ENCODE measurements at regions not wholly inside any gene's neighbourhood (a gene's known extent, or its start where the extent isn't known, plus 50 kb on each side); places are given as distances from the start of the nearest gene placed in this dataset.

DNA sequence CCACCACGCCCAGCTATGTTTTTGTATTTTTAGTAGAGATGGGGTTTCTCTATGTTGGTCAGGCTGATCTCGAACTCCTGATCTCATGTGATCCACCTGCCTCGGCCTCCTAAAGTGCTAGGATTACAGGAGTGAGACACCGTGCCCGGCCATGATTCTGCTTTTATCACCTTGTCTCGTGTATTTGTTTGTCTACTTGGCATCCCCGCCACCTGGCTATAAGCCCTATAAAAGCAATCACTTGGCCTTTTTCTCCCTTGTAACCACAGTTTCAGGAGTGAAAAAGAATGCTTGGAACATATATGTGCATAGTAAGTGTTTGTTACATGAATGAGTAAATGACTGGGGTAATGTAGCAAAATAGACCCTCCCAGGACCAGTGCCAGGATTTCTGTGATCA, 77.5 kb upstream of the PAPOLG start:
- H3K27me3 Mint-ChIP-seq (ENCODE audit: low read depth), result peaks cover 32% of the 10 kb centered on the region
- no peak for TF ChIP-seq CTCF (IDR thresholded peaks at IDR 0.05)
- H3K27ac Mint-ChIP-seq (ENCODE audit: unreplicated experiment), result no peak overlapping the region
- no peak overlapping the region for H3K4me3 Mint-ChIP-seq (ENCODE audit: unreplicated experiment)
- no peaks in the 10 kb centered on the region for H3K4me1 Mint-ChIP-seq (ENCODE audit: low read depth)
- no peaks in the 10 kb centered on the region for H3K9me3 Mint-ChIP-seq (ENCODE audit: low read depth)
- DNase-seq (ENCODE audit: low spot score), result no peak
- peaks cover 2% of the 10 kb centered on the region for H3K36me3 Mint-ChIP-seq (ENCODE audit: low read depth)

- no peak for DNase-seq (ENCODE audit: low spot score)
- H3K4me3 Mint-ChIP-seq (ENCODE audit: unreplicated experiment), result no peak overlapping the region
- peaks cover 2% of the 10 kb centered on the region for H3K36me3 Mint-ChIP-seq (ENCODE audit: low read depth)
- TF ChIP-seq CTCF (IDR thresholded peaks at IDR 0.05), result no peak
- no peaks in the 10 kb centered on the region for H3K9me3 Mint-ChIP-seq (ENCODE audit: low read depth)
- peaks cover 31% of the 10 kb centered on the region for H3K27me3 Mint-ChIP-seq (ENCODE audit: low read depth)
- H3K27ac Mint-ChIP-seq (ENCODE audit: unreplicated experiment), result no peak overlapping the region
- no peaks in the 10 kb centered on the region for H3K4me1 Mint-ChIP-seq (ENCODE audit: low read depth)
Measured at GRCh38 chr2:60679036-60679780, 76.9 kb upstream of the PAPOLG start.

DNA sequence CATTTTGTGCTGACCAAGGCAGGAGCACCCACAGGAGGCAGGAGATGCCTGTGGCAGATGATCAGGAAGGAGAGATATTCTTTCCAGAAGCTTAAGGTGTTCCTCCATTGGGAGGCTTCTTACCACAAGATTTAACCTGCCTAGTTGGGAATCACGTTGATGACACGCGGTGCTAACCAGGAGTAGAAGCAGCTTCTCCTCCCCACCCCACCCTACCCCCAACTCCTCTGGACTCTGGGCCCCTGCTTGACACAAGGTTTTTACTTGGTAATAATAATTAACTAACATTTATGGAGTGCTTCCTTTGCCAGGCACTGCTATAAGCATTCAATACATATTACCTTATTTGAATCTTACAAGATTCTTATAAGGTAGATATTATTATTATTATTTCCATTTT, 62.5 kb upstream of the PAPOLG start:
- no peaks in the 10 kb centered on the region for H3K9me3 Mint-ChIP-seq (ENCODE audit: low read depth)
- H3K27me3 Mint-ChIP-seq (ENCODE audit: low read depth), result peaks cover 21% of the 10 kb centered on the region
- no peaks in the 10 kb centered on the region for H3K36me3 Mint-ChIP-seq (ENCODE audit: low read depth)
- H3K4me3 Mint-ChIP-seq (ENCODE audit: unreplicated experiment), result no peak overlapping the region
- TF ChIP-seq CTCF (IDR thresholded peaks at IDR 0.05), result no peak
- no peak overlapping the region for H3K27ac Mint-ChIP-seq (ENCODE audit: unreplicated experiment)
- DNase-seq (ENCODE audit: low spot score), result no peak
- H3K4me1 Mint-ChIP-seq (ENCODE audit: low read depth), result no peaks in the 10 kb centered on the region

DNA sequence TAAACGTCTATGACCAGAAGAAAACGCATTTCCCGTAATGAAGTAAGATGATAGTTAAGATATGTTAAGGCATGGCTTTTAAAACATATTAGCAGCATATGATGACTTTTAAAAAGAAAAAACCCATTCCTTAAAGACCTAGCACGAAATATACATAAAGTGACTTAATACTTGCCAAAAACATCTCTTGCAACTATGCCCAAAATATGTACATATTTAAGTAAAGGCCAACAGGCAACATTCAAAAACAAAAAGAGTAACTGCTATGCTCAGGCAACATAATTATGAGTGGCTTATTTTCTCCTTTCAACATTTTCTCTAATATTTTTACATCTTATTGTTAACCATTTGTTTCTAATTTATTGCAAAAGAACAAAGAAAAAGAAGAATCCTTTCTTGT, 60.3 kb upstream of the PAPOLG start:
- Mint-ChIP-seq H3K27ac (ENCODE audit: unreplicated experiment) (no peak overlapping the region), H3K4me3 (ENCODE audit: unreplicated experiment) (no peak overlapping the region), H3K27me3 (ENCODE audit: low read depth) (peaks cover 11% of the 10 kb centered on the region), H3K36me3 (ENCODE audit: low read depth) (no peaks in the 10 kb centered on the region), H3K9me3 (ENCODE audit: low read depth) (no peaks in the 10 kb centered on the region), H3K4me1 (ENCODE audit: low read depth) (no peaks in the 10 kb centered on the region)
- no peak for DNase-seq (ENCODE audit: low spot score)
- TF ChIP-seq CTCF (IDR thresholded peaks at IDR 0.05), result no peak

DNA sequence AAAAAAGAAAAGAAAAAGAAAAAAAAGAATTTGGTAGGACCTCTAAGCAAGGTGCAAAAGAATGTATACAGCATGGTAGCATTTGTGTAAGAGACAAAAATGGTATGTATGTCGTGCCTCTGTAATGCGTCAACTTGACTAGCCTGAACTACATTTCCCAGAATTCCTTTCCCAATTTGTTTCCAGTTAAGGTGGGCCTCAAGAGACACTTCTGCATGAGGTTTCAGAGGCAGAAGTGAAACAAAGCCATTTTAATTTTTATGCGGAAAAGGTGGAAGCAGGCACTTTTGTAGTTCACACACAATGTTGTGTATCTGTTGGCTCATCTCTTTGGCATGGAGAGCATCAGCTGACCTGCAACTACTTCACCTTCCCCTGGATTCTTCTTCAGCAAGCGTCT, 56.5 kb upstream of the PAPOLG start:
- Mint-ChIP-seq H3K4me3 (ENCODE audit: unreplicated experiment) (no peak overlapping the region), H3K9me3 (ENCODE audit: low read depth) (no peaks in the 10 kb centered on the region), H3K27ac (ENCODE audit: unreplicated experiment) (no peak overlapping the region), H3K27me3 (ENCODE audit: low read depth) (peaks cover 4% of the 10 kb centered on the region), H3K36me3 (ENCODE audit: low read depth) (no peaks in the 10 kb centered on the region), H3K4me1 (ENCODE audit: low read depth) (no peaks in the 10 kb centered on the region)
- no peak for DNase-seq (ENCODE audit: low spot score)
- no peak for TF ChIP-seq CTCF (IDR thresholded peaks at IDR 0.05)
